ENCODE measurements at regions not wholly inside any gene's neighbourhood (a gene's known extent, or its start where the extent isn't known, plus 50 kb on each side); places are given as distances from the start of the nearest gene placed in this dataset.

DNA sequence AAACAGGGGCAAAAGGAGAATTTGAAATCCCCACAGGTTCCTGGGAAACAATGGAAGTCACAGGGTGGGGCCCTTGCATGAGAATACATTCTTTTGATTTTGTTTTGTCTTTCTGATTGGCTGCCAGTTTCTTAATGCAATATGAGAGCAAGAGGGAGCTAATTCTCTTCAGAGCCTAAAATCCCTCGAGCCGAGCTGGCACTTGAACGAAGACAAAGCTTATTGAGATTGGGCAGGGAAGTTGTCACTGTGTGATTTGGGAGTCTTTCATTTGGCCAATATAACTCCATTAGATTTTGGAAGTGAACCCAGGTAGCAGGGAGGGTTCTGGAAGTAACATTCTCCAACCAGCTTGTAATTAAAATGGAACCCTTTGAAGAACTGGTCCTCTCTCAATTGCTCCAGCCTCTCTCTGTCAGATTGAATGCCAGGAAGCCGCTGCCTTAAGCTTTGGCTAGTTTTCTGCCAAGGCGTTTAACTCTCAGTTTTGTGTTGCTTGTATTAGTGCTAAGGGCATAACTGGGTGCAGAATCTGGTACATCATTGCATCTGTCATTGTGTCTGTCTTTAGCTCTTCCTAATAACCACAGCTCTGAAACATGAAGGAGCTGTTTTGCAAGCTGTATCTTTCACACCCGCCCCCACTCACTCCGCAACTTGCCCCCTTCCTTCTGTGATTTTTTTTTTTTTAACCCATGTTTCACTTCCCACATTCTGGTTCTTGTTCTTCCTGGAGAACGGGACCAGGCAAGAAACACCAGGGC is 272.0 kb downstream of the MAF start:
- peak; percentile 19 to 81 for DNase-seq

- no peak for DNase-seq
These were observed 272.7 kb downstream of the MAF start for GRCh38 chr16:79327836-79328235.

- DNase-seq: no peak
These were observed 274.0 kb downstream of the MAF start for GRCh38 chr16:79326549-79326948.

DNA sequence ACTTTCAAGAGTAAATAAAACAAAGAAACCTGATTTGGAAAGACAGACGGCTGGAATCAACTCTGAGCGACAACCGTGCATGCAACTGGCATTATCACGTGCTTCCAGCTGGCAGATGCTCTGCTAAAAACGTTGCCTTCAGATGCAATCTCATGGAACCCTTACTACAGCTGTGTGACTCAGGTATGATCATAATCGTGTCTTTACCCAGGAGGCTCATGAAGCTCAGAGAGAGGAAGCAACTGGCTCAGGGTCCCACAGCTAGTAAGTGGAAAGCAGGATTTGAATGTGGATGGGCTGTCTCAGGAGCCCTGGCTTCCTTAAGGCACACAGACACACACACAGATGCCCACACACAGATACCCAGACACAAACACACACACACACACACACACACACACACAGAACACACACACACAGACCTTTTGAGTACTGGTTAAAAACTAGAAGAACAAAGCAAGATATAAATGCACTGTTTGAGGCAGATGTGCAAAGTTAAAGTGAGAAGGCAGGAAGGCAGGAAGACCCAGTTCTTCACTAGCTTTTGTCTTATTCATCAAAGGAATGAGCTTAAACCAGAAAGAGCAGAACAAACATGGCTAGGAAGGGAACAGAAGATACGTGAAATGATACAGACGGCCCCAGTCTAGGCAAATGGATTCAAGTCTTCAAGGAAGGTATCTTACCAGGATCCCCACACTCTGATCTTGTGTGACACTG is 275.2 kb downstream of the MAF start:
- DNase-seq: no peak

DNA sequence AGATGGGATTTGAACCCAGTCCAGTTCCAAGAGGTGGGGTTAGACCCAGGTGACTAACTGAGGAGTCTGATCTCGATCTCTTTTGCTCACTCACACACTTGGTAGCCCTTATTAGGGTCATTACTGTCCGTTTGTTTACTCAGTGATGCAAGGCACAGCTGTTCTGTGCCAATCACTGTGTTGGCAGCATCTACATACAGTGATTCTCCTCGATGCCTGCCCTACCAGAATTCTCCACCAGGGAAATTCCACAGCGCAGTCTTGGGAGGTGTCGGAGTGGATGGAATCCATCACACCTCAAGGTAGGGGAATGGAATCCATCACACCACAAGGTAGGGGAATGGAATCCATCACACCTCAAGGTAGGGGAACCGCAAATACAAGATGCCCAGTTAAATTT is 279.6 kb downstream of the MAF start:
- no peak for DNase-seq

DNA sequence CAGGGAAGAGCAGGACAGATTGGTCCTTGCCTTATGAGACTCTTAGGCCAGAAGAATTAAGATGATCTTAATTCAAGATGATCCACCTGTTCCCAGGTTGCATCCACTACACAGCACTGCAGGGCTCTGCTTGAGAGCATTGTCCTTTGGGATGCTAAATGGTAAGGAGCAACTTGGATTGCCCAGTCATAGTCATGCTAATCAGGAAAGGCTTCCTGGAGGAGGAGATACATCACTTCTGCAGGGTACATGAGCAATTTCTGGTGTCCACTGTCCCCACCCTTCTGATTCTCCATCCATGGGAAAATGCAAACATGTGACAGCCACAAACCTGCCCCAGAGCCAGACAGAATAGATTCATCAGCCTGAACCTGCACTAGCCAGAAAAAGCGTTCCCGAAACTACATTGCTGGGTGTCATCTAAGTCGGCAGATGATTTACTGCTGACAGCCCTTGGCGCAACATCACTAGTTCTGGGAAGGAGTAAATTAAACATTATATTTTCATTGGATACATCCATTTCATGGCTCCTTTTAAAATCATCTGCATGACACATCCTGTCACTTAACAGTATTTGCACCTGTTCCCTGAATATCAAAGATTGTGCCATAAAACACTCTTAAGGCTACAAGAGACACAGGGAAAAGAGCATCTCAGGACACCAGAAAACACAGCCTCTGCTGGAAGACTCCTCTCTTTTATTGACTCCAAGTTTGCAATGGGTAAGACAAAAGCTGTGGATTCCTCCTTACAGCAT is 282.2 kb downstream of the MAF start:
- no peak for DNase-seq

- DNase-seq: no peak
These were observed 283.0 kb downstream of the MAF start for GRCh38 chr16:79317521-79317920.

GRCh38 chr16:79317026-79317425 is 283.5 kb downstream of the MAF start:
- no peak for DNase-seq

- peak in 1 of 2 donors; percentile 55 for DNase-seq
These were observed 284.5 kb downstream of the MAF start for GRCh38 chr16:79316004-79316458.

DNA sequence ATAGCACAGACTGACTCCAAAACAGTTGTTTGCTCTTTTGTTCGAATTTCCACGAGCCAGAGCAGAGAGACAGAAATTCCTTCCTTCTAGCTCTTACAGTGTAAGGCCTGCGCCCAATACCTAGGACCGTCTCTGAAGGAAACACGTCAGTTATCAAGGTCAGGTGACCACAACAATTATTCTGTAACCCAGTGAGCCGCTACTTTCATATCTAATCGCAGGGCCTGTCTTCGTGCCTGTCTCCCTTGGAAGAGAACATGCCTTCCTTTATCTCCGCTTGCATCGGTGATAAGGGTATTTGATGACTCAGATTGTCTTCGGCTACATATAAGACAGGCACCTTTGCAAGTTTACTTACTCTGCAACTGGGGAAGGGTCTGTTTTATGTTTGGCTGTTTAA is 288.0 kb downstream of the MAF start:
- no peak for DNase-seq

DNA sequence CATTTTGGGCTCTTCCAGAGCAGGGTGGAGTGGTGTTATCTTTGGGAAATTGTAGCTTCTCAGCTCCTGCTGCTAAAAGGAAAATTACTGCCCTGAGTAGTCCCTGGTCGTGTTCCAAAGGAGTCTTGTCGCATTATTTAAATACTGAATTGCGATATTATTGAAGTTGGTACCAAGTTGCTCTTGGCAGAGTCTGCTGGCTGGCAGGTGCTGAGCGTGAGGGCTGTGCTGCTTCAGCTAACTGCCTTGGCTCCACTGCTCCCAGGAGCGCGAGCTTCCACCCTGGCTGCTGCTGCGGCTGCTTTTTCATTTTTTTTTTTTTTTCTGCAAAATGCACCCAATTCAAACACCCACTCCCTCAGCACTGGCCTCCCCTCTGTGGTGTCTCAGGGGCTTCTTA is 289.8 kb downstream of the MAF start:
- no peak for DNase-seq

DNA sequence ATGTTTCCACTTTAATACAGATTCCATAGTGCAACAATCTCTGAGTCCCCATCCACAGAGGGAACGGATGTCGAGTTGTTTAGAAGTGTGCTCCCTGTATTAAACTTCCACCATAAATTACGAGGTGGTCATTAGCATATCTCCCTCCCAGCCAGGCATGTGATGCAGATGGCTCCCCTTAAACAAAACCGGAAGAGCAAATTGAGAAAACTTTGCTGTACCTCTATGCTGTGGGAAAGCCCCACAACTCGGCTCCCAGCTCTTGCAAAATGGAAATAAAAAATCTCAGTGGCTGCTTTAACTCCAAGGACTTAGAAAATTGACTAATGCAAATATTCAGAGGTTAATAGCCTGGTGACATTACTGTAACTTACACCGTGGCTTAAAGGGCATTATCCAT is 290.9 kb downstream of the MAF start:
- DNase-seq: peak; percentile 31 to 63

GRCh38 chr16:79307214-79307613 is 293.3 kb downstream of the MAF start:
- peak; percentile 81 to 95 for DNase-seq

DNA sequence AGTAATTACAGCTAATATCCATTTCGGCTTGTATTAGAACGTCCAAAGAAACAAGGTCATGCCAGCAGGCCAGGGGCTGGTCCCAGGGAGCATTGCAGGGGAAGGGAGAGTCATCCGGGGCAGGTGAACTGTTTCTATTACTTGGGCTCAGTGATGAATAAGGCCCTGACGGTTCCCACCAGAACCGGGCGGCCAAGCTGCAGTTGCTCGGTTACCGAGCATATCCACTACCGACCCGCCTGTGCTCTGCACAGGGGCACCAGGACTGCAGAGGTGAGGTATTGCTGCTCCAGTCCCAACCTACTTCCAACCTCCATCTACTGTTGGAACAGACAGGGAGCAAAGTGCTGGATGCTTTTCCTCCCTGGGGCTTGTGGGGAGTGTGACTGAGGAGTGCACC is 295.5 kb downstream of the MAF start:
- no peak for DNase-seq

- DNase-seq: no peak
These were observed 296.6 kb downstream of the MAF start for GRCh38 chr16:79303959-79304387.

DNA sequence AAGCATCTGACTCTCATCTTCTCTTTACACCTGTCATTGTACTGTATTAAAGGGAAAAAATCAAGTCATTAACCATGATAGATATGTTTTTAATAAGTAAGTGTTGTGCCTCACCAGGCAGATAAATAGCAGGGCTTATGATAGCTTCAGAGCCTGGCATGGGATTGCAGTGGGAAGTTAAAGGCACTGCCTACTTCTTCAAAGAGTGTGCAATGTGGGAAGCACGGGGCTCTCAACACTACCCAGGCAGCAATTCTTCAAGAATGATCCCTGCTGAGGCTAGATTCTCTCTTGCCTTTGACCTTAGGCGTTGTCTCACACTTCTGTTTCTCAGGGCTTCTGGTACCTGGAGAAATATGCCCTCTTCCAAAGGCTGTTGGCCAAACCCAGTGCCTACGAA is 297.3 kb downstream of the MAF start:
- DNase-seq: peak in 1 of 2 donors; percentile 45

- DNase-seq: no peak
These were observed 297.8 kb downstream of the MAF start for GRCh38 chr16:79302731-79303130.

GRCh38 chr16:79301051-79301450 is 299.5 kb downstream of the MAF start:
- no peak for DNase-seq

- no peak for DNase-seq
These were observed 301.4 kb downstream of the MAF start for GRCh38 chr16:79298894-79299799.

DNA sequence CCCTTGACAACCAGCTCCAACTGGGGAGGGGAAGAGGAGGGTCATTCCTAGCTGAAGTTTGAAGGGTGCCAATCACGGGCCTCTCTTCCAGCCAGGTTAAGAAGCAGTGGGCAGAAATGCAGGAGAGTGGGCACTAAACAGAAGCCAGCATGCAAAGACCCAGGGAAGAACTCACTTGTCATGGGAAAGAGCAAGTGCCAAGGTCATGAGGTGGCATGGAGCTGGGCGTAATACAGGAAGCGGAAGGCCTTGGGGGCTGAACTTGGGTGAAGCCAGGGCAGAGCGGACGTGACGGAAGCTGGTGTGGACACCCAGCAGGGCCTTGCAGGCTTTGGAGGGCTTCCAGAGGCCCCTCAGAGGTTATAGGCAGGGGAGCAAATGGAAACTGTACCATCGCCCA is 302.1 kb downstream of the MAF start:
- no peak for DNase-seq

DNA sequence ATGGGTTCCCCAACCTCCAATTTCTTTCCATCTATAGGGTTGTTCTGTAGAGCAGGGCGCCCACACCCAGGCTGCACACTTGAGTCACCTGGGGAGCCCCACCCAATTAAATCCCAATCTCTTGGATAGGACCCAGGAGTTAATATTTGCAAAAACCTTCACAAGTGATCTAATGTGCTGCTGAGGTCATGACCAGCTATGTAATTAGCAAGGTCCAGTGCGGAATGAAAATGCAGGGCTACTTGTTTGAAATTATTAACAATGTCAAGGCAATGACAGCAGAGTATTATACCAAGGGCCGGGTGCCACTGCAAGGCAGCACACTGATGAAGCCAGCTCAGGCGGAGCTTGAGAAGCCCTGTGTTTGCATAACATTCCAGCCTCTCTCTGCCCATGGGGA is 302.7 kb downstream of the MAF start:
- DNase-seq: no peak

DNA sequence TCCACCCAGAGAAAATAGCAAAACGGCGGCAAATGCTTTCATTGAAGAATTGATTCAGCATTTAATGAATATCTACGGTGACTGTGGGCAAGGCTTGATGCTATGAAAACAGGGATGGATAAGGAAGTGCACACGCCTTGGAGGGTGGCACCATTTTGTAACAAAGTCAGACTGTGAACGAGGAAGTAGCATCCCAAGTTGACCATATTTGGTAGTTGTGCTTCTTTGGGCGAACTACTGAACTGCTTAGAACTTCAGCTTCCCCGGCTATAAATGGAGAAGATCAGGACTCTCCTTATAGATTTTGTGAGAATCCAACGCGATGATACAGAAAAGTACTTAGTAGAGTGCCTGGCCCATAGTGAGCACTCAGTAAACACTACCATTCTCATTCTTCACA is 303.2 kb downstream of the MAF start:
- DNase-seq: peak in 1 of 2 donors; percentile 24

GRCh38 chr16:79296491-79296890 is 304.0 kb downstream of the MAF start:
- no peak for DNase-seq

Data from inflammatory macrophage treated with lipopolysaccharide for 1 hour (primary cell).